Stimulated activated memory B cell treated with anti-CD40 and anti-IgM and Interleukin-4, amounts not matched to agents 10 μg/mL and 1 μg/mL and 100 μg/mL, for 72 hours (primary cell): ENCODE measurements at regions not wholly inside any gene's neighbourhood (a gene's known extent, or its start where the extent isn't known, plus 50 kb on each side); places are given as distances from the start of the nearest gene placed in this dataset.

Experiments
- ATAC-seq: fragments of 150-1000 bp; cut with Tn5 transposase; 2 replicates; pipeline ENCODE4 v1.10.0; 2021
- H3K27ac Mint-ChIP-seq: one replicate; pipeline ENCODE4 v1.8.0; 2022; ENCODE audit warnings: mild to moderate bottlenecking, mixed read lengths
- H3K27me3 Mint-ChIP-seq: one replicate; pipeline ENCODE4 v1.8.0; 2022; ENCODE audit warnings: mixed read lengths
- H3K36me3 Mint-ChIP-seq: one replicate; pipeline ENCODE4 v1.8.0; 2022; ENCODE audit warnings: mixed read lengths
- H3K4me1 Mint-ChIP-seq: one replicate; pipeline ENCODE4 v1.8.0; 2022; ENCODE audit warnings: mixed read lengths
- H3K4me3 Mint-ChIP-seq: one replicate; pipeline ENCODE4 v1.8.0; 2022; ENCODE audit warnings: mild to moderate bottlenecking, moderate library complexity, mixed read lengths
- H3K9me3 Mint-ChIP-seq: one replicate; pipeline ENCODE4 v1.8.0; 2022; ENCODE audit warnings: mixed read lengths

DNA sequence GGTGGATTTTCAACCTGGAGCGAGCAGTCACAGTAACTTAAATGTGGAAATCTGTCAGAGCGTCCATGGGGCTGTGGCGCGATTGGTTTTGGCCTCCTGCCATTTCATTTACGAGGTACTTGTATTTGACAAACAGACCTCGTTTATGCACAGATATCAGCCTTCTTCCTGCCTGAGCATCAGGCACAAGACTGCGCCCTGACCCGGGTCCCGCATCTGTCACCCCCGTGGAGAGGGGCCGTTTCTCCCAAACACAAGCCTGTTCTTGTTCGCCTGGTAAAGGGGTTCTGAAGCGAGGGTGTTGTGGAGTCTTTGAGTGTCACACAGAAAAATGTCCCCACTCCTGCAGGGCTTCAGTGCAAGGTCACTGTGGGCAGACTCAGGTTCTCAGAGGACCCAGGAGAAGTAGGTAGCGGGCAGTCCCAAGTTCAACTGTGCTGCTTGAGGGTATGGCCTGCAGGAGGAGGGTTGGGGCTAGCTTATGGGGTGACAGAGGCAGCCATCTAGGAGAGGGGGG lies 202.3 kb downstream of the URI1 start:
- H3K9me3 Mint-ChIP-seq, result no peaks in the 10 kb centered on the region
- H3K4me3 Mint-ChIP-seq, result no peak overlapping the region
- no peak for ATAC-seq
- H3K4me1 Mint-ChIP-seq, result no peaks in the 10 kb centered on the region
- peaks cover 15% of the 10 kb centered on the region for H3K27me3 Mint-ChIP-seq
- H3K36me3 Mint-ChIP-seq, result no peaks in the 10 kb centered on the region
- no peak overlapping the region for H3K27ac Mint-ChIP-seq

DNA sequence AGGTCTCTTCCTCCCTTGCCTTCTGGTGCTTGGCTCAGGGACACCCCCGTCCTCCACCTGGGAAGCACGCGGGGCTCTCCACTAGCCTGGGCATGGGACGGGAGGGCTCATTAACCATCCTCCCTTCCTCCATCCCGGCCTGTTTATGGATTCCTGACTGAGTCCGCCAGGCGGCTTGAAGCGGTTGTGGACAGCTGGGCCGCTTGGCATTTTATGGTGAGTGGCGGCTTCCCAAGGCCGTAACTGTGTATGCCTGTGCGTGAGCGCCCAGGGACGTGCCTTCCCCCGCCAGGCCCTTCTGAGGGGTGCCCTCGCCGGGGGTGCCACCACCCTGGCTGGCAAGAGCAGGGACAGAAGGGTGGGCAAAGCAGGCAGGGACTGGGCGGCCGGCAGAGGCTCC lies 202.8 kb downstream of the URI1 start:
- Mint-ChIP-seq H3K27ac (no peak overlapping the region), H3K36me3 (no peaks in the 10 kb centered on the region), H3K27me3 (peaks cover 15% of the 10 kb centered on the region), H3K9me3 (no peaks in the 10 kb centered on the region), H3K4me1 (no peaks in the 10 kb centered on the region), H3K4me3 (no peak overlapping the region)
- ATAC-seq, result no peak

DNA sequence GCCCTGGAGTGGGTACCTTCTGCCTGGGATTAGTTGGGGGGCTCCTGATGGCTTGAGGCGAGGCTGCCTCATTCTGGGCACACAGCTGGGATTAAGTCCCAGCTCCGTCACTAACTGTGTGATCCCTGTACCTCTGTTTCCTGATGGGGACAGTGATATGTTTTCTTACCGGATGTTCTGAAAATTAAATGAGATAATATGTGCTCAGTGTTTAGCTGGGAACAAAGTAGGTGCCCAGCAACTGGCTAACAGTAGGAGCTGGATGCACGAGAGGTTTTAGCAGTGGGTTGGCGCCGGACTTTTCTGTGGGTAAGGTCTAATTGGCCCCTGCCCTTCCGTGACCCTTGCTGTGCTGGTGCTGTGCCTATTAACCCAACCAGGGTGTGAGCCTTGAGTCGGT lies 203.4 kb downstream of the URI1 start:
- no peak overlapping the region for H3K4me3 Mint-ChIP-seq
- no peaks in the 10 kb centered on the region for H3K36me3 Mint-ChIP-seq
- no peaks in the 10 kb centered on the region for H3K9me3 Mint-ChIP-seq
- peaks cover under 1% of the 10 kb centered on the region for H3K4me1 Mint-ChIP-seq
- peaks cover 15% of the 10 kb centered on the region for H3K27me3 Mint-ChIP-seq
- H3K27ac Mint-ChIP-seq, result no peak overlapping the region
- ATAC-seq, result no peak

DNA sequence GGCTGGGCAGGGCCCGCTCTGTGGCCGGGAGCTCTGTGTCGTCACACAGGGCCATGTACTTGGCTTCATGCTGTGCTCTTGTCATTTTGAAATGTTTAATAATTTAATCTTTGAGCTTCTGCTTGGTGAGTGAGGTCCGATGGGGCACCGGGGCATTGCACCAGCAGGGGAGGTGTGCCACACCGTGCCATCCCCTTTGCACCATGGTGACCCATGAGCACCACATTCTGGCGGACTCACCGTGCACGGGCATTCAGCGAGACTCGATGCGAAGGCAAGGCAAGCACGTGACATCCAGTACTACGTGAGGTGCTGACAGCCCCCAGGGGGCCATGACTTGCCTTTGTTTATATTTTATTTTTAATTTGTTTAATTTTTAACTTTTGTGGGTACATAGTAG lies 204.3 kb downstream of the URI1 start:
- no peak for ATAC-seq
- Mint-ChIP-seq H3K27ac (no peak overlapping the region), H3K9me3 (no peaks in the 10 kb centered on the region), H3K4me1 (peaks cover 8% of the 10 kb centered on the region), H3K27me3 (peaks cover 22% of the 10 kb centered on the region), H3K4me3 (no peak overlapping the region), H3K36me3 (no peaks in the 10 kb centered on the region)

DNA sequence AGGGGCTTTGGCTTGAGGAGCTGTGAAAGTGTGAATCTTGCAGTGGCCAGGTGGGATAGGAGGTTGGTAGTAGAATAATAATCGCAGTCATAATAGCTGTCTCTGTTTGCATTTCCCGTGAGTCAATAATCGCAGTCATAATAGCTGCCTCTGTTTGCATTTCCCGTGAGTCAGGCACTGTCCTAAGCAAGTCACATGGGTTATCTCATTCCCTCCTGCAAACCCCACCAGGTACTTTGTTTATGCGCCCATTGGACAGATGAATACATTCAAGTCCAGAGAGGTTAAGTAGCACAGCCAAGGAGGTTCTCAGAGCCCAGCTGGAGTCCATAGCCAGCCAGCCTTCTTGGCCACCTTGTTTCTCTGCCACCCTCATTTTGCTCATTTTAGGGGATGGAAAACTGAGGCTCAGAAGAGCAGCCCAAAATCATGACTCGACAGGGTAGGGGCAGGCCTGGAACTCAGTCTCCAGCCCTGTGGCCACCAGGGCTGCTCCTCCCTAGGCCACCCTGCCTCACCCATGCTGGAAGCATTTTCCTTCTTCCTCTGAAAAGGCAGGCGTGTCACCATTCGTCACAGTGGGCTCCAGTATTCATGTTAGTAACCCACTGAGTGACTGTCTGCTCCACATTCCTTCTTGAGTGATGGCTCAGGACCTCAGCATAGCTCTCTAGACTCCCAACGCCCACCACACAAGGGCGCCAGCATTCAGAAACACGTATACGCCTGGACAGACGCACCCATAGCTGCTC lies 206.2 kb downstream of the URI1 start:
- no peak for ATAC-seq
- H3K4me3 Mint-ChIP-seq, result no peak overlapping the region
- peaks cover 13% of the 10 kb centered on the region for H3K4me1 Mint-ChIP-seq
- H3K36me3 Mint-ChIP-seq, result no peaks in the 10 kb centered on the region
- H3K9me3 Mint-ChIP-seq, result no peaks in the 10 kb centered on the region
- no peak overlapping the region for H3K27ac Mint-ChIP-seq
- peaks cover 22% of the 10 kb centered on the region for H3K27me3 Mint-ChIP-seq

DNA sequence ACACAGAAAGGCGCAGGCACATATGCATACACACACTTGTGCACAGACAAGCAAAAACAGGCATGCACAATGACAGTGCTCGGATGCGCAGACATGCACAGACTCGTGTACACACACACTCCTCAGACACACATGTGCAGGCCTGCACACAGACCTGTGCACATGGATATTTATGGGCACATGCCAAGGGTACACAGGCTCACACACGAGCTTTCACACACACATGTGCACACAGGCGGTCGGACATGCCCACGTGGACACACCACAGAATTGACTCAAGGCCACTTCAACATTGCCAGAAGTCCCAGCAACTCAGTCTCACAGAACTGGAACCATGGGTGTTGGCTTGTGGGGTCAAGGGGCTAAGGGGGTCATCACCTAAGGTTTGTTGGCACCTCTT lies 206.8 kb downstream of the URI1 start:
- no peaks in the 10 kb centered on the region for H3K9me3 Mint-ChIP-seq
- no peaks in the 10 kb centered on the region for H3K36me3 Mint-ChIP-seq
- H3K4me3 Mint-ChIP-seq, result no peak overlapping the region
- H3K27me3 Mint-ChIP-seq, result peaks cover 17% of the 10 kb centered on the region
- H3K4me1 Mint-ChIP-seq, result peaks cover 18% of the 10 kb centered on the region
- no peak overlapping the region for H3K27ac Mint-ChIP-seq
- ATAC-seq, result no peak

DNA sequence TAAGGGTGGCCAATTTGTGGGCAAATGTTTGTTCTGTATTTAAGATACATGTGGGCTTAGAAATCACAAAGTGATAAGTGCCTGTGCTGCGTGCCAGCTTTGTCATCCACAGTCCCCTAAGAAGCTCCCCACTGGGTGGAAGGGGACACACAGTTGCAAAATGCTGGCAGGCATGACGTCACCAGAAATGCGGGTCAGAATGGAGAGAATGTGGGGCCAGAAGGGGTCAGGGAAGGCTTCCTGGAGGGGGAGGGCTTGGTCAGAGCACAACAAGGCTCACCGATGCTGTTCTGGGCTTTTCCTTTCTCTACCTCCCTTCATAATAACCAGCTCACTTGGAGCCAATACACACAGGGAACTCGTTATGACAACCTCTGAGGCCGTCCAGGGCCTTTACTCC lies 207.3 kb downstream of the URI1 start:
- H3K9me3 Mint-ChIP-seq, result no peaks in the 10 kb centered on the region
- H3K4me3 Mint-ChIP-seq, result no peak overlapping the region
- H3K27ac Mint-ChIP-seq, result no peak overlapping the region
- no peak for ATAC-seq
- H3K4me1 Mint-ChIP-seq, result peaks cover 23% of the 10 kb centered on the region
- H3K27me3 Mint-ChIP-seq, result peaks cover 12% of the 10 kb centered on the region
- H3K36me3 Mint-ChIP-seq, result no peaks in the 10 kb centered on the region

DNA sequence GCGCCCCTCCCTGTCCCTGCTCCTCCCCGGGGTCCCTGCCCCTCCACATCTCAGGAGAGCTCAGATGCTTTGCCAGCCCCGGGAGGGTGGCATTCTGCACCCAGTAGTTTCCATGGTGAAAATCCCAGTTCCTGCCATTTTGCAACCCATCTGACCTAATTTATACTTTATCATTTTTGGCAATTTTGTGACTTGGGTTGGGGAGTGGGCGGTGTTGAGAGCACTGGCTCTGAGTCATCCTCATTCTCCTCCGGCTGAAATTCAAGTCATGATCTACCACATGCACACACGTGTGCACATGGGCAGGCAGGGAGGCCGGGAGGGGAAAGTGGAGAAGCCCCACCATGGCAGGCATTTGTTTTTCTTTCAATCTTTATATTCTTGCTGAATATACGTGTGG lies 208.6 kb downstream of the URI1 start:
- Mint-ChIP-seq H3K27me3 (peaks cover 7% of the 10 kb centered on the region), H3K36me3 (no peaks in the 10 kb centered on the region), H3K9me3 (no peaks in the 10 kb centered on the region), H3K27ac (peak overlapping the region; percentile 27), H3K4me3 (no peak overlapping the region), H3K4me1 (peaks cover 30% of the 10 kb centered on the region)
- ATAC-seq, result no peak

DNA sequence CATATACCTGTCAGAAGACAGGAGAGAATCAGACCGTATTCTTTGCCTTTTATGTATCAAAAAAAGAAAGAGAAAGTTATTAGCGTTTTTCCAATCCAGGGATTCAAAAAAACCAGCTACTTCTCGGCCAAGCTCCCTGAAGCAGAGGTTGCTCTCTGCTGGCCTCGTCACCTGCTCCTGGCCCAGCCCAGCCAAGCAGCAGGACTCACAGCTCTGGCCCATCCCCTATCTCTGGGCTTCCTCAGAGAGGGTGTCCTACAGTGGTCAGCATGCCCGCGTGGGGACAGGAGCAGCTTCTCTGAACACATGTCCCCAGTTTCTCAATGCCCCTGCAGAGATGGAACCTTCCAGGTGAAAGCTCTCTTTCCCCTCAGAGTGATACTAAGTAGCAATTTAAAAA lies 209.0 kb downstream of the URI1 start:
- H3K4me3 Mint-ChIP-seq, result no peak overlapping the region
- peak overlapping the region; percentile 27 for H3K27ac Mint-ChIP-seq
- no peak for ATAC-seq
- H3K4me1 Mint-ChIP-seq, result peaks cover 30% of the 10 kb centered on the region
- H3K36me3 Mint-ChIP-seq, result no peaks in the 10 kb centered on the region
- H3K9me3 Mint-ChIP-seq, result no peaks in the 10 kb centered on the region
- H3K27me3 Mint-ChIP-seq, result peaks cover 7% of the 10 kb centered on the region

DNA sequence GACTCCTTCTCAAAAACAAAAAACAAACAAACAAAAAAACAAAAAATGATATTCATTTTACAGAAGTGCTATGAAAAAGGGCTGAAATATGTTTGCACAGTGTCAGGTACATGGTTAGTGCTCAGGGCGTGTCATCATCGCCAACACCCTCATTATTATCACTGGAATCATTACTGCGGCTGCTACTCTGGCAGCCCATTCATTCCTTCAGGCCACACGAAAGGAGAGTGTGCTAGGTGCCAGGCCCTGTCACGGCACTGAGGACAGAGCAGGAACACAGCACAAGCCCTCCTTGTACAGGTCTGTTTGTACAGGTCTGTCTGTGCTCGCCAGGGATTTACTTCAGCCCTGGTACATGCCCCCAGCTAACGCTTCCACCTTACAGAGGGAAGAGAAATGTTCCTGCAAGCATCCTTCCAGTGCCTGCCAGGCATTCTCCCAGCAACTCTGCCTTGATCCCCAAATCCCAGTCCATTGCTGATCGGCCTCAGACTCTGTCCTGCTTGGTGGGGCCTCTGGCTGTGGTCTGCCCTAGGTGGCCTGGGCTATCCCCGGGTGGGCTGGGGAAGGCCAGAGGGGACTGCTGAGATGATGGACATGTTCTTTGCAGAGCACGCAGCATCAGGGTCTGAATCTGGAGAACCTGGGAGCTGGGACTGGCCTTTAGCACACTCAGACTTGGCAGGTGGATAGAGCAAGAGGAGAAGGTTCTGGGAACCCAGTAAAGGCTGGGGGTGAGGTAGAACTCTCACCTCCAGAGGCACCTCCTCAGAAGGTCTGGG lies 210.7 kb downstream of the URI1 start:
- no peak for ATAC-seq
- Mint-ChIP-seq H3K4me3 (no peak overlapping the region), H3K9me3 (no peaks in the 10 kb centered on the region)

DNA sequence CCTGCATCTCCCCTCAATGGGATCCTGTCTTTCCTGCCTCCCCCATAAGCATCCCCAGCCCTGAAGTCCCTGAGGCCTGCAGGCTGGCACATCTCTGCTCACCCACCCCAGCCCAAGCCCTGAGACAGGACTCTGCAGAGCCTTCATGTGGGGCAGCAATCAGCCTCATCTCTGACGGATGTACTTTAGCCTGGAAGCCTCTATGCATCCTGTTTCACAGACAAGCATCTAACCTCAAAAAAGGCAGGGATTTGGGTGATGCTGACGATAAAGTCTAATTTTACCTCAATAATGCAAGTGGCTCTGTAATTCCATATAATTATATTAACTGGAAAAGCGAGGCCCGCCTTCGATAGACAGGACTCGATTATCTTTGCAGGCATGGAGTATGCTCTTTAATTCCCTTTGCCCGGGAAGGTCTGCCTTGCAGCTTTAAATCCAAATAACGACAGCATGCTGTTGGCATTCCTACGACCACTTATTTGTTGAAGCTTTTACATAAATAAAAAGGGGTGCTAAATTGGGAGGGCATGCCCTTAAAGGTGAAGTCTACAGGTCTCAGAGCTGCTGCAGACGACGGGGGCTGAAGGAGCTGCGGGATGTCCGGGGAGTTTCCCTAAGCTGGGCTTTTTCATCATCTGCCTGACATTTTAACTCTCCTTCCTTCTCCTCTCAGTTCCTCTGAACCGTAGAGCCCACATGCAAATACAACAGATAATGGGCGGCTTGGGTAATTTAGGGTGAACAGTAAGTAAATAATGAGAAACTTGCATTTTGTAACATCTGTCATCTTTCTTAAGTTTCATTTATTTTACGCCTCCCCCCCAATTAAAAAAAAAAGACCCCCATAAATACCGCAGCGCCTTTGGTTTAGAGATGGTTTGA lies 211.5 kb downstream of the URI1 start:
- ATAC-seq, result peak; percentile 85
- no peaks in the 10 kb centered on the region for H3K9me3 Mint-ChIP-seq
- H3K27ac Mint-ChIP-seq, result peak overlapping the region; percentile 76
- peaks cover 30% of the 10 kb centered on the region for H3K4me1 Mint-ChIP-seq
- peak overlapping the region; percentile 61 for H3K4me3 Mint-ChIP-seq
- peaks cover 7% of the 10 kb centered on the region for H3K27me3 Mint-ChIP-seq
- H3K36me3 Mint-ChIP-seq, result no peaks in the 10 kb centered on the region

More for the DNA sequence above, 210.7 kb downstream of the URI1 start:
- H3K27ac Mint-ChIP-seq, result no peak overlapping the region
- no peaks in the 10 kb centered on the region for H3K36me3 Mint-ChIP-seq
- H3K27me3 Mint-ChIP-seq, result peaks cover 7% of the 10 kb centered on the region
- peaks cover 30% of the 10 kb centered on the region for H3K4me1 Mint-ChIP-seq

DNA sequence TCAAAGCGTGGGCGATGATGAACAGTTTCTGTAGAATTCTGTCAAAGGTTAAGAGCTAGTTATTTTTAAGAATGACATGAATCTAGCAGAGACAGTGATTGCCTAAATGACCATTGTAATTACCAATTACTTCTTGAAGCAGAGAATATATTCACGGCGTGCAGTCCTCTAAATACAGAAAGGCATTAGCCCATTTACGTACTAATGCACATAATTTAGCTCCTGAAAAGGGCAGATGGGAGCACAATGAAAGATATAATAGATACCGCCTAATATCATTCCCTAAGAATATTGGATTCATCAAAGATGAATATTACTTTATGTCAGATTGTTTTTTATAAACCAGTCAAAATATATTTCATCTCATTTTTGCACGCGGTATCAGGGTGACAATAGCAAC lies 212.4 kb downstream of the URI1 start:
- peak overlapping the region; percentile 61 for H3K4me3 Mint-ChIP-seq
- peaks cover 30% of the 10 kb centered on the region for H3K4me1 Mint-ChIP-seq
- no peaks in the 10 kb centered on the region for H3K9me3 Mint-ChIP-seq
- peak overlapping the region; percentile 76 for H3K27ac Mint-ChIP-seq
- H3K36me3 Mint-ChIP-seq, result no peaks in the 10 kb centered on the region
- no peak for ATAC-seq
- H3K27me3 Mint-ChIP-seq, result peaks cover 7% of the 10 kb centered on the region

DNA sequence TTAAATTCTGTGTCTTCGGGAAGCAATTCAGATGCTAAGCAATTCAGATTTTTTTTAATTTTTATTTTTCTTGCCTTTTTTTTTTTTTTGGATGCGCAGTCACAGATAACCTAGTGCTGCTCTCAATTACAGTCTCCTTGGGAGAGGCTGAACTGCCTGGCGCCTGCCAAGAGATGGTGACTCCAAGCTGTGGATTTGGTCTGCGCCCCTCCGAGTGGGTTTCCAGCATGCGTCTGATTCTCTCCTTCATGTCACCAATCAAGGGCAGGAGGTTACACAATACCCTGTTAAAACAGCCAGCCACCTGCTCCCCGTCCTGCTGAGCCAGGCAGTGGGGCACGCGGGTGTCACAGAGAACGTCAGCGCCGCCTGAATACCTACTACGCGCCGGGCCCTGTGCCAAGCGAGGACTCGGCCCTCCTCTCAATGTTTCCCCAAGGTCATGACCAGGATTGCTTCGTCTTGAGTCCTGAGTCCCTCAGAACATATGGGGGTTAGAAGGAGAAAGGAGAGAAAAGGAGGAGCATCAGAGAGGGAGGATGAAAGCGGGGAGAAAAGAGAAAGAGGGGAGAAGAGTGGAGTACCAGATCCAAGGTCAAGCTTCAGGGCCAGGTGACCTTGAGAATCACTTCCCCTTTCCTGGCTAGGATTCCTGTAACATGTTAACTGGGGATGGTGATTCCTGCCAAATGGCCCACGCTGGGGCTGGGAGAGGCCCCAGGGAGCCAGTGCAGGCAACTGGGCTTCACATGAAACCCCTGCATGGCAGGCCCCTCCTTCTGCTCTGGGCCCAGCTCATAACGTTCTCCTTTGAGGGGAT lies 213.6 kb downstream of the URI1 start:
- Mint-ChIP-seq H3K27me3 (peaks cover 7% of the 10 kb centered on the region), H3K27ac (no peak overlapping the region)

DNA sequence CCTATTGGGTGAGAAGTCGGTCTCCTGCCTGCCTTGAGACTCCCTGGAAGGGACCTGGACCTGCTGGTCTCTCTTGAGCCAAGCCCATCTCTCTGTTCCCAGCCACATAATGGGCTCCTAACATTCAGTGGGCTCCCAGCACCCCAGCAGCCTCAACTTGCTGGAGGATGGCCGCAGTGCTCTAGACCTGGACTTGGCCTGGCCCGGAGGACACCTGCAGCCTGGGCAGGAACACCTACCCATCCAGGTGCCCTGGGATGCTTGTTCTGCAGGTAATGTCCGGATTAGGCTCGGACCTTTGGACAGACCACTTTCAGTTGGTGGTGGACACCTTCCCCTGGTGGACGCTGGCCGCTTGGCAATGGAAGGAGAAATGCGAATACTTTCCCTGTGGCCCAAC lies 214.6 kb downstream of the URI1 start:
- no peaks in the 10 kb centered on the region for H3K9me3 Mint-ChIP-seq
- H3K27me3 Mint-ChIP-seq, result no peaks in the 10 kb centered on the region
- peaks cover 22% of the 10 kb centered on the region for H3K4me1 Mint-ChIP-seq
- no peaks in the 10 kb centered on the region for H3K36me3 Mint-ChIP-seq
- no peak for ATAC-seq
- no peak overlapping the region for H3K4me3 Mint-ChIP-seq
- H3K27ac Mint-ChIP-seq, result no peak overlapping the region

More for the DNA sequence above, 213.6 kb downstream of the URI1 start:
- H3K9me3 Mint-ChIP-seq, result no peaks in the 10 kb centered on the region
- no peak overlapping the region for H3K4me3 Mint-ChIP-seq
- peaks cover 29% of the 10 kb centered on the region for H3K4me1 Mint-ChIP-seq
- H3K36me3 Mint-ChIP-seq, result no peaks in the 10 kb centered on the region
- ATAC-seq, result no peak
